H9 (cell line): ENCODE measurements at regions not wholly inside any gene's neighbourhood (a gene's known extent, or its start where the extent isn't known, plus 50 kb on each side); places are given as distances from the start of the nearest gene placed in this dataset.

Experiments
- DNase-seq: peaks from one replicate; pipeline ENCODE4 v3.0.0-alpha.2; 2017
- H2AFZ ChIP-seq: one replicate; pipeline ENCODE4 v1.6.1; 2013; ENCODE audit warnings: mild to moderate bottlenecking, low read length, control low read depth, moderate library complexity
- H2AK5ac ChIP-seq: 2 replicates; pipeline ENCODE4 v1.6.1; 2013; ENCODE audit warnings: low read length, control low read depth, mixed read lengths; ENCODE audit not compliant: insufficient read length
- H2BK120ac ChIP-seq: one replicate; pipeline ENCODE4 v1.6.1; 2013; ENCODE audit warnings: low read depth, mild to moderate bottlenecking, low read length, control low read depth, inconsistent platforms; ENCODE audit not compliant: poor library complexity, severe bottlenecking
- H2BK12ac ChIP-seq: 2 replicates; pipeline ENCODE4 v1.6.1; 2013; ENCODE audit warnings: low read length, control low read depth, mixed read lengths, low read depth; ENCODE audit not compliant: insufficient read length
- H2BK15ac ChIP-seq: 2 replicates; pipeline ENCODE4 v1.6.1; 2013; ENCODE audit warnings: low read depth, low read length, control low read depth
- H2BK20ac ChIP-seq: one replicate; pipeline ENCODE4 v1.6.1; 2013; ENCODE audit warnings: low read depth, mild to moderate bottlenecking, low read length, control low read depth, inconsistent platforms; ENCODE audit not compliant: poor library complexity, severe bottlenecking
- H2BK5ac ChIP-seq: 2 replicates; pipeline ENCODE4 v1.6.1; 2013; ENCODE audit warnings: low read length, control low read depth, mixed read lengths; ENCODE audit not compliant: insufficient read length
- H3K14ac ChIP-seq: 2 replicates; pipeline ENCODE4 v1.6.1; 2013; ENCODE audit warnings: low read length, control low read depth; ENCODE audit not compliant: insufficient read depth
- H3K18ac ChIP-seq: 2 replicates; pipeline ENCODE4 v1.6.1; 2013; ENCODE audit warnings: low read depth, mild to moderate bottlenecking, mixed read lengths, low read length, control low read depth; ENCODE audit not compliant: insufficient read length
- H3K23ac ChIP-seq: 2 replicates; pipeline ENCODE4 v1.6.1; 2013; ENCODE audit warnings: low read length, control low read depth, mixed read lengths, low read depth; ENCODE audit not compliant: insufficient read length
- H3K23me2 ChIP-seq: 2 replicates; pipeline ENCODE4 v1.6.1; 2013; ENCODE audit warnings: low read depth, mild to moderate bottlenecking, mixed read lengths, low read length, control low read depth; ENCODE audit not compliant: insufficient read length, poor library complexity, severe bottlenecking
- H3K27ac ChIP-seq: 2 replicates; pipeline ENCODE4 v1.5.1; 2013; ENCODE audit warnings: low read length, control low read depth, mixed read lengths, low read depth; ENCODE audit not compliant: insufficient read length
- H3K27me3 ChIP-seq: 2 replicates; pipeline ENCODE4 v1.6.1; 2013; ENCODE audit warnings: low read length, control low read depth, inconsistent platforms; ENCODE audit not compliant: insufficient read depth
- H3K4ac ChIP-seq: 2 replicates; pipeline ENCODE4 v1.6.1; 2013; ENCODE audit warnings: low read depth, mild to moderate bottlenecking, control low read depth, inconsistent platforms, low read length, moderate library complexity
- H3K4me1 ChIP-seq: 2 replicates; pipeline ENCODE4 v1.6.1; 2013; ENCODE audit warnings: low read length, control low read depth, inconsistent platforms; ENCODE audit not compliant: insufficient read depth
- H3K4me2 ChIP-seq: 2 replicates; pipeline ENCODE4 v1.6.1; 2013; ENCODE audit warnings: low read length, control low read depth, mixed read lengths; ENCODE audit not compliant: insufficient read length, insufficient read depth
- H3K56ac ChIP-seq: 2 replicates; pipeline ENCODE4 v1.6.1; 2013; ENCODE audit warnings: low read depth, mild to moderate bottlenecking, mixed read lengths, low read length, control low read depth; ENCODE audit not compliant: insufficient read length
- H3K79me1 ChIP-seq: 2 replicates; pipeline ENCODE4 v1.6.1; 2013; ENCODE audit warnings: low read depth, mild to moderate bottlenecking, moderate library complexity, low read length, control low read depth, inconsistent platforms; ENCODE audit not compliant: insufficient read depth, poor library complexity, severe bottlenecking
- H3K79me2 ChIP-seq: 2 replicates; pipeline ENCODE4 v1.6.1; 2013; ENCODE audit warnings: low read length, control low read depth, inconsistent platforms; ENCODE audit not compliant: insufficient read depth
- H3K9ac ChIP-seq: 2 replicates; pipeline ENCODE4 v1.6.1; 2013; ENCODE audit warnings: low read length, control low read depth, mixed read lengths; ENCODE audit not compliant: insufficient read length; ENCODE audit errors: extremely low read depth
- H3K9me3 ChIP-seq: one replicate; pipeline ENCODE4 v1.6.1; 2013; ENCODE audit warnings: low read depth, low read length, inconsistent platforms; ENCODE audit not compliant: control insufficient read depth
- H3T11ph ChIP-seq: one replicate; pipeline ENCODE4 v1.6.1; 2013; ENCODE audit warnings: mild to moderate bottlenecking, low read length, control low read depth, inconsistent platforms
- H4K20me1 ChIP-seq: one replicate; pipeline ENCODE4 v1.6.1; 2013; ENCODE audit not compliant: control insufficient read depth, insufficient read length, insufficient read depth
- H4K5ac ChIP-seq: 2 replicates; pipeline ENCODE4 v1.6.1; 2013; ENCODE audit warnings: low read depth, mild to moderate bottlenecking, mixed read lengths, low read length, control low read depth; ENCODE audit not compliant: insufficient read length
- H4K8ac ChIP-seq: replicated peaks from 2 replicates; pipeline ENCODE4 v1.6.1; 2013; ENCODE audit warnings: low read length, control low read depth, mixed read lengths, low read depth; ENCODE audit not compliant: insufficient read length
- H4K91ac ChIP-seq: 2 replicates; pipeline ENCODE4 v1.6.1; 2013; ENCODE audit warnings: low read depth, mild to moderate bottlenecking, moderate library complexity, mixed read lengths, low read length, control low read depth; ENCODE audit not compliant: insufficient read length
- H3K27ac Mint-ChIP-seq, 3 experiments: 2 replicates in 2 of 3; 3 replicates in 1 of 3; pipeline ENCODE4 v1.8.0; 2020 to 2021; ENCODE audit warnings: mixed read lengths in 3 of 3, mild to moderate bottlenecking in 1 of 3, moderate library complexity in 1 of 3
- H3K27me3 Mint-ChIP-seq: 2 replicates; pipeline ENCODE4 v1.8.0; 2021; ENCODE audit warnings: low read depth, mild to moderate bottlenecking, moderate library complexity, mixed read lengths
- H3K36me3 Mint-ChIP-seq, 3 experiments: 2 replicates in 2 of 3; 3 replicates in 1 of 3; pipeline ENCODE4 v1.8.0; 2020 to 2021; ENCODE audit warnings: low read depth in 3 of 3, mixed read lengths in 3 of 3; ENCODE audit not compliant: insufficient read depth in 1 of 3
- H3K4me1 Mint-ChIP-seq, 2 experiments: 2 replicates each; pipeline ENCODE4 v1.8.0; 2020; ENCODE audit warnings: mixed read lengths in 2 of 2
- H3K4me3 Mint-ChIP-seq, 2 experiments: 2 replicates in 1 of 2; 3 replicates in 1 of 2; pipeline ENCODE4 v1.8.0; 2020 to 2021; ENCODE audit warnings: mild to moderate bottlenecking in 2 of 2, mixed read lengths in 2 of 2, moderate library complexity in 1 of 2
- H3K9me3 Mint-ChIP-seq, 2 experiments: 2 replicates in 1 of 2; 3 replicates in 1 of 2; pipeline ENCODE4 v1.8.0; 2020; ENCODE audit warnings: mild to moderate bottlenecking in 2 of 2, mixed read lengths in 2 of 2, moderate library complexity in 1 of 2
- WGBS: extraction: QIAGEN DNeasy Blood & Tissue Kit; methylation state at CpG from one replicate; pipeline ENCODE4 v1.1.7; 2013; ENCODE audit warnings: missing lambda C conversion rate, low lambda C conversion rate, mixed read lengths; ENCODE audit not compliant: insufficient read length; ENCODE audit errors: extremely low coverage; 5-methylcytosine and 5-hydroxymethylcytosine counted together
- TF ChIP-seq, protein P1 (sequence below): fragments of 200-600 bp; sonication (generic); conservative IDR thresholded peaks from 3 replicates; pipeline ENCODE4 v1.8.0; 2021; ENCODE audit warnings: antibody characterized with exemption, mild to moderate bottlenecking

DNA sequence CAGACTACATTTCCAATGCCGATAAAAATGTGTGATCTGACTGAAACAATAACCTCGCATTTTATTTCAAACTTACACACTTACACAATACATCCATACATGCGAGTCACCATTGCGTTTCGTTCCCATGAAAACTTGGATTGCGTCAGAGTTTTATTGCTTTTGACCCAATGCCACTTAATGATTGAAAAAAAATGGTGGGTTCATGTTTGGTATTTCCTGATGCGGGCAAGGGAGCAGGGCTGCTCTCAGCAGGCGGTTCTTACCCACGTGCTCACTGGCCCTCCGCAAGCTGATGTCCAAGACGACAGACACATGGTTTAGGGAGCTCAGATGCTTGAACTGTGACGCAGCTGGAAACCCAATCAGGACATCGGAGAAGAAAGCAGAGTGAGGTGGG lies 281.0 kb upstream of the SULF2 start:
- Histone ChIP-seq H3K23ac (no peak overlapping the region), H4K91ac (no peak overlapping the region), H3K9me3 (no peaks in the 10 kb centered on the region), H2BK120ac (no peak overlapping the region), H3K27me3 (no peaks in the 10 kb centered on the region), H2BK12ac (no peak overlapping the region), H2BK5ac (no peak overlapping the region), H3K14ac (no peak overlapping the region), H4K5ac (no peak overlapping the region), H3K27ac (no peak overlapping the region), H3K79me1 (no peaks in the 10 kb centered on the region), H3K56ac (no peak overlapping the region), H4K8ac (no peak overlapping the region), H2AK5ac (no peak overlapping the region), H3K4ac (no peak overlapping the region), H3K9ac (no peak overlapping the region), H3K4me1 (no peaks in the 10 kb centered on the region), H3T11ph (no peak overlapping the region), H2BK20ac (no peak overlapping the region), H3K23me2 (no peaks in the 10 kb centered on the region), H3K4me2 (no peak overlapping the region), H4K20me1 (no peaks in the 10 kb centered on the region), H3K18ac (no peak overlapping the region), H2AFZ (no peak overlapping the region), H2BK15ac (no peak overlapping the region), H3K79me2 (no peaks in the 10 kb centered on the region)
- H3K4me3 Mint-ChIP-seq: no peak overlapping the region
- peaks cover 0 to 2% (median 0%) of the 10 kb centered on the region in 3 experiments; a peak in 1 of 7 replicates for H3K36me3 Mint-ChIP-seq
- H3K27ac Mint-ChIP-seq: no peak overlapping the region
- DNase-seq: no peak
- H3K4me1 Mint-ChIP-seq: peaks cover 0 to 4% of the 10 kb centered on the region in 2 experiments; a peak in 2 of 4 replicates
- H3K9me3 Mint-ChIP-seq: peaks cover 3 to 8% of the 10 kb centered on the region in 2 experiments; a peak in 3 of 5 replicates
- TF ChIP-seq, protein P1, sequence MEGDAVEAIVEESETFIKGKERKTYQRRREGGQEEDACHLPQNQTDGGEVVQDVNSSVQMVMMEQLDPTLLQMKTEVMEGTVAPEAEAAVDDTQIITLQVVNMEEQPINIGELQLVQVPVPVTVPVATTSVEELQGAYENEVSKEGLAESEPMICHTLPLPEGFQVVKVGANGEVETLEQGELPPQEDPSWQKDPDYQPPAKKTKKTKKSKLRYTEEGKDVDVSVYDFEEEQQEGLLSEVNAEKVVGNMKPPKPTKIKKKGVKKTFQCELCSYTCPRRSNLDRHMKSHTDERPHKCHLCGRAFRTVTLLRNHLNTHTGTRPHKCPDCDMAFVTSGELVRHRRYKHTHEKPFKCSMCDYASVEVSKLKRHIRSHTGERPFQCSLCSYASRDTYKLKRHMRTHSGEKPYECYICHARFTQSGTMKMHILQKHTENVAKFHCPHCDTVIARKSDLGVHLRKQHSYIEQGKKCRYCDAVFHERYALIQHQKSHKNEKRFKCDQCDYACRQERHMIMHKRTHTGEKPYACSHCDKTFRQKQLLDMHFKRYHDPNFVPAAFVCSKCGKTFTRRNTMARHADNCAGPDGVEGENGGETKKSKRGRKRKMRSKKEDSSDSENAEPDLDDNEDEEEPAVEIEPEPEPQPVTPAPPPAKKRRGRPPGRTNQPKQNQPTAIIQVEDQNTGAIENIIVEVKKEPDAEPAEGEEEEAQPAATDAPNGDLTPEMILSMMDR: no peak
- no CpG with 5 or more reads among the region's 13 CpGs for WGBS
- H3K27me3 Mint-ChIP-seq: peaks cover 5% of the 10 kb centered on the region
